ENCODE measurements at regions not wholly inside any gene's neighbourhood (a gene's known extent, or its start where the extent isn't known, plus 50 kb on each side); places are given as distances from the start of the nearest gene placed in this dataset.

- no peaks in the 10 kb centered on the region for H3K4me1 Mint-ChIP-seq
- no peak overlapping the region for H3K4me3 Mint-ChIP-seq
- peaks cover 15% of the 10 kb centered on the region for H3K9me3 Mint-ChIP-seq
- TF ChIP-seq CTCF (IDR thresholded peaks at IDR 0.05) = no peak
- H3K27me3 Mint-ChIP-seq (ENCODE audit: low read depth, poor library complexity) = no peaks in the 10 kb centered on the region
- DNase-seq = no peak
- H3K36me3 Mint-ChIP-seq (ENCODE audit: low read depth) = no peaks in the 10 kb centered on the region
- no peak overlapping the region for H3K27ac Mint-ChIP-seq
These were observed 140.2 kb upstream of the CTTNBP2 start for GRCh38 chr7:118013252-118014010.

- no peaks in the 10 kb centered on the region for H3K36me3 Mint-ChIP-seq (ENCODE audit: low read depth)
- no peak for TF ChIP-seq CTCF (IDR thresholded peaks at IDR 0.05)
- no peak overlapping the region for H3K27ac Mint-ChIP-seq
- no peak overlapping the region for H3K4me3 Mint-ChIP-seq
- no peak for DNase-seq
- H3K27me3 Mint-ChIP-seq (ENCODE audit: low read depth, poor library complexity) = peaks cover 7% of the 10 kb centered on the region
- H3K9me3 Mint-ChIP-seq = peaks cover 30% of the 10 kb centered on the region
- H3K4me1 Mint-ChIP-seq = no peaks in the 10 kb centered on the region
These were observed 149.3 kb upstream of the CTTNBP2 start for GRCh38 chr7:118022546-118022945.

DNA sequence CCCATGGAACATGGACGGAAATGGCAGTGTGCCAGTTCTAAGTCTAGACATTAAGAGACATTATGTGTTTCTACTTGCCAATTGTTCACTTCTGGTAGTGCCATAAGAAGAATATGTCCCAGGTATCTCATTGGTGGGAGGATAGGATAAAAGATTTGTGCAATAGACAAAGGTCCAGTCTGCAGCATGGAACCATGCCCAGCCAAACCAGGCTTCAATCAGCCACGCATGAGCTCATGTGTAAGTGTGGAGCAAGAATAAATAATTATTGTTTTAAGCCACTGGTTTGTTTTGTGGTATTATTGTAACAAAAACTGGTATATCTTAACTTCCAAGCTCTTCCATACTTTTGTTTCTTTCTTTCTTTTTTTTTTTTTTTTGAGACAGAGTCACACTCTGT, 153.6 kb upstream of the CTTNBP2 start:
- DNase-seq = no peak
- no peaks in the 10 kb centered on the region for H3K36me3 Mint-ChIP-seq (ENCODE audit: low read depth)
- H3K4me3 Mint-ChIP-seq = no peak overlapping the region
- H3K27me3 Mint-ChIP-seq (ENCODE audit: low read depth, poor library complexity) = peaks cover 10% of the 10 kb centered on the region
- H3K9me3 Mint-ChIP-seq = no peaks in the 10 kb centered on the region
- no peak overlapping the region for H3K27ac Mint-ChIP-seq
- H3K4me1 Mint-ChIP-seq = no peaks in the 10 kb centered on the region
- no peak for TF ChIP-seq CTCF (IDR thresholded peaks at IDR 0.05)

- H3K27ac Mint-ChIP-seq = peak overlapping the region; percentile 70
- no peaks in the 10 kb centered on the region for H3K4me1 Mint-ChIP-seq
- no peaks in the 10 kb centered on the region for H3K36me3 Mint-ChIP-seq (ENCODE audit: low read depth)
- TF ChIP-seq CTCF (IDR thresholded peaks at IDR 0.05) = no peak
- DNase-seq = no peak
- no peak overlapping the region for H3K4me3 Mint-ChIP-seq
- H3K9me3 Mint-ChIP-seq = no peaks in the 10 kb centered on the region
- peaks cover 10% of the 10 kb centered on the region for H3K27me3 Mint-ChIP-seq (ENCODE audit: low read depth, poor library complexity)
These were observed 155.0 kb upstream of the CTTNBP2 start for GRCh38 chr7:118028226-118028625.

DNA sequence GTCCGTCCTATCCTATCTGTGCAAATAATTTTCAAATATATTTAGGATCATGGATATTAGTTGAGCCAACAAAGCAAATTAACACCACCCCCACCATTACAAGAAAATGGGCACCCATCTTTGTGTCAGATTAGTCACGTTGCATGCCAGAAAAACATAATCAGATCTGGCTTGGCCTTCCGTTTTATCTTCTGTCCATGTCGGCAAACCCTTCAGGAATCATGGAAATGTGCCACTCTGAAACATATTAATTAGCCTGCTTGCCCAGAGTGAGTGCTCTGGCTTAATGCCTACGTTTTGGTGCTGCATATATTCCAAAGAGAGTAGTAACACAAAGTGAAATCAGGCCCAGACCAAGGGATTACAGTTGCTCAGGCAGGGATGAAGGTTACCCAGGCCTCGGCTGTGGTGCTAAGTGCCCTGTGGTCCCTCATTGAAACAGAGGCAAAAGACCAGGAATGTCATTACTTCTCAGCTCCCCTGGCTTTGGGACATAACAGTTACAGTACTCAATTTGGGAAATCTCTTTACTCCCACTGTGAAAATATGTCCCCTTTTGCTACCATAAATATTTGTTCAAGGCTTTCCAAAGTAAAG, 154.0 kb upstream of the LSM8 start:
- H3K4me3 Mint-ChIP-seq = no peak overlapping the region
- DNase-seq = no peak
- H3K27ac Mint-ChIP-seq = no peak overlapping the region
- no peaks in the 10 kb centered on the region for H3K36me3 Mint-ChIP-seq (ENCODE audit: low read depth)
- no peaks in the 10 kb centered on the region for H3K4me1 Mint-ChIP-seq
- TF ChIP-seq CTCF (IDR thresholded peaks at IDR 0.05) = no peak
- H3K9me3 Mint-ChIP-seq = no peaks in the 10 kb centered on the region
- peaks cover 9% of the 10 kb centered on the region for H3K27me3 Mint-ChIP-seq (ENCODE audit: low read depth, poor library complexity)

GRCh38 chr7:118033273-118033672, 150.7 kb upstream of the LSM8 start:
- no peak overlapping the region for H3K4me3 Mint-ChIP-seq
- peaks cover 4% of the 10 kb centered on the region for H3K27me3 Mint-ChIP-seq (ENCODE audit: low read depth, poor library complexity)
- TF ChIP-seq CTCF (IDR thresholded peaks at IDR 0.05) = no peak
- no peak overlapping the region for H3K27ac Mint-ChIP-seq
- H3K36me3 Mint-ChIP-seq (ENCODE audit: low read depth) = no peaks in the 10 kb centered on the region
- DNase-seq = no peak
- no peaks in the 10 kb centered on the region for H3K4me1 Mint-ChIP-seq
- no peaks in the 10 kb centered on the region for H3K9me3 Mint-ChIP-seq
